ENCODE measurements at regions not wholly inside any gene's neighbourhood (a gene's known extent, or its start where the extent isn't known, plus 50 kb on each side); places are given as distances from the start of the nearest gene placed in this dataset.

DNA sequence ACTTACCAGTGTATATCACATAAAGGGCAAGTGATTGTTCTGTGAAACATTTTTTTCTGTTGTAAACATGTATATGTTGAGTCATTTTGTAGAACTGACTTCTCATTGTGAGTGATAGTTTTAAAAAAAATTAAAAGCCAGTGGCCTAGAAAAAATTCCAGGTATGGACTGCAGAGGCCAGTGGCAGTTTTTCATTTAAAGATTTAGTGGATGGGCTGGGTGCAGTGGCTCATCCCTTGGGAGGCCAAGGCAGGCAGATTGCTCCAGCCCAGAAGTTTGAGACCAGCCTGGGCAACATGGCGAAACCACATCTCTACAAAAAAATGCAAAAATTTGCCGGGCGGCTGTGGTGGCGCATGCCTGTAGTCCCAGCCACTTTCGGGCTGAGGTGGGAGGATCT is 84.7 kb upstream of the MDM1 start:
- DNase-seq, result no peak
- Histone ChIP-seq H3K36me3 (replicated peaks; ENCODE audit: insufficient read depth, low read length) (no peaks in the 10 kb centered on the region), H3K9me3 (replicated peaks; ENCODE audit: insufficient read depth, low read length) (no peaks in the 10 kb centered on the region), H3F3A (ENCODE audit: insufficient read depth, low read length) (no peaks in the 10 kb centered on the region), H3K27me3 (replicated peaks; ENCODE audit: insufficient read depth, low read length) (no peaks in the 10 kb centered on the region), H3K4me1 (ENCODE audit: low read length) (no peaks in the 10 kb centered on the region), H3K9ac (ENCODE audit: low read length) (no peak overlapping the region), H3K9me2 (replicated peaks; ENCODE audit: insufficient read depth, low read length) (no peaks in the 10 kb centered on the region), H3K79me2 (ENCODE audit: low read length) (no peaks in the 10 kb centered on the region), H3K27ac (ENCODE audit: low read length) (no peak overlapping the region), H3K4me3 (ENCODE audit: low read length) (no peak overlapping the region), H2AFZ (ENCODE audit: low read length) (no peak overlapping the region), H3K4me2 (ENCODE audit: low read depth, low read length) (no peak overlapping the region), H4K20me1 (ENCODE audit: insufficient read depth, low read length) (no peaks in the 10 kb centered on the region)
- TF ChIP-seq, protein P1, sequence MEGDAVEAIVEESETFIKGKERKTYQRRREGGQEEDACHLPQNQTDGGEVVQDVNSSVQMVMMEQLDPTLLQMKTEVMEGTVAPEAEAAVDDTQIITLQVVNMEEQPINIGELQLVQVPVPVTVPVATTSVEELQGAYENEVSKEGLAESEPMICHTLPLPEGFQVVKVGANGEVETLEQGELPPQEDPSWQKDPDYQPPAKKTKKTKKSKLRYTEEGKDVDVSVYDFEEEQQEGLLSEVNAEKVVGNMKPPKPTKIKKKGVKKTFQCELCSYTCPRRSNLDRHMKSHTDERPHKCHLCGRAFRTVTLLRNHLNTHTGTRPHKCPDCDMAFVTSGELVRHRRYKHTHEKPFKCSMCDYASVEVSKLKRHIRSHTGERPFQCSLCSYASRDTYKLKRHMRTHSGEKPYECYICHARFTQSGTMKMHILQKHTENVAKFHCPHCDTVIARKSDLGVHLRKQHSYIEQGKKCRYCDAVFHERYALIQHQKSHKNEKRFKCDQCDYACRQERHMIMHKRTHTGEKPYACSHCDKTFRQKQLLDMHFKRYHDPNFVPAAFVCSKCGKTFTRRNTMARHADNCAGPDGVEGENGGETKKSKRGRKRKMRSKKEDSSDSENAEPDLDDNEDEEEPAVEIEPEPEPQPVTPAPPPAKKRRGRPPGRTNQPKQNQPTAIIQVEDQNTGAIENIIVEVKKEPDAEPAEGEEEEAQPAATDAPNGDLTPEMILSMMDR (IDR thresholded peaks at IDR 0.05; ENCODE audit: low read length), result no peak
- TF ChIP-seq EZH2phosphoT487 (IDR thresholded peaks at IDR 0.05; ENCODE audit: low read length) (no peak), EZH2 (optimal IDR thresholded peaks at IDR 0.05; ENCODE audit: low read depth, low read length) (no peak)

DNA sequence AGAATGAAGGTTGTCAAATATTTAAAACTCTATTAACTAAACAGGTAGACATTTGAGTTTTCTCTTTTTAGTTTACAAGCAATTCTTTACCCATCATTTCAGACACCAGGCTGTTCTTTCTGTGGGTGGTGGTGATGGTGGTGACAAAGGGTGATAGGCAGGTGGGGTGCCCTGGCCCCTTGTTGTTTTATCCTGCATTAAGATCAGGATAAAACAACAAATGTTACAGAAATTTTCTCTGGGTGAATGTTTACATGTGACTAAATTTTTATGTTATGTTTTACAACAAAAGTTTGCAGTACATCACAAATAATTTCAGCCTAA is 85.9 kb upstream of the MDM1 start:
- Histone ChIP-seq H2AFZ (ENCODE audit: low read length) (no peak overlapping the region), H3K9me3 (replicated peaks; ENCODE audit: insufficient read depth, low read length) (no peaks in the 10 kb centered on the region), H3K36me3 (replicated peaks; ENCODE audit: insufficient read depth, low read length) (no peaks in the 10 kb centered on the region), H3K4me3 (ENCODE audit: low read length) (no peak overlapping the region), H3K4me2 (ENCODE audit: low read depth, low read length) (no peak overlapping the region), H3K79me2 (ENCODE audit: low read length) (no peaks in the 10 kb centered on the region), H3K27me3 (replicated peaks; ENCODE audit: insufficient read depth, low read length) (no peaks in the 10 kb centered on the region), H3K9me2 (replicated peaks; ENCODE audit: insufficient read depth, low read length) (no peaks in the 10 kb centered on the region), H3K27ac (ENCODE audit: low read length) (no peak overlapping the region), H4K20me1 (ENCODE audit: insufficient read depth, low read length) (no peaks in the 10 kb centered on the region), H3F3A (ENCODE audit: insufficient read depth, low read length) (no peaks in the 10 kb centered on the region), H3K9ac (ENCODE audit: low read length) (no peak overlapping the region), H3K4me1 (ENCODE audit: low read length) (no peaks in the 10 kb centered on the region)
- DNase-seq, result no peak
- TF ChIP-seq EZH2phosphoT487 (IDR thresholded peaks at IDR 0.05; ENCODE audit: low read length) (no peak), EZH2 (optimal IDR thresholded peaks at IDR 0.05; ENCODE audit: low read depth, low read length) (no peak)
- TF ChIP-seq, protein P1 (IDR thresholded peaks at IDR 0.05; ENCODE audit: low read length), result no peak

DNA sequence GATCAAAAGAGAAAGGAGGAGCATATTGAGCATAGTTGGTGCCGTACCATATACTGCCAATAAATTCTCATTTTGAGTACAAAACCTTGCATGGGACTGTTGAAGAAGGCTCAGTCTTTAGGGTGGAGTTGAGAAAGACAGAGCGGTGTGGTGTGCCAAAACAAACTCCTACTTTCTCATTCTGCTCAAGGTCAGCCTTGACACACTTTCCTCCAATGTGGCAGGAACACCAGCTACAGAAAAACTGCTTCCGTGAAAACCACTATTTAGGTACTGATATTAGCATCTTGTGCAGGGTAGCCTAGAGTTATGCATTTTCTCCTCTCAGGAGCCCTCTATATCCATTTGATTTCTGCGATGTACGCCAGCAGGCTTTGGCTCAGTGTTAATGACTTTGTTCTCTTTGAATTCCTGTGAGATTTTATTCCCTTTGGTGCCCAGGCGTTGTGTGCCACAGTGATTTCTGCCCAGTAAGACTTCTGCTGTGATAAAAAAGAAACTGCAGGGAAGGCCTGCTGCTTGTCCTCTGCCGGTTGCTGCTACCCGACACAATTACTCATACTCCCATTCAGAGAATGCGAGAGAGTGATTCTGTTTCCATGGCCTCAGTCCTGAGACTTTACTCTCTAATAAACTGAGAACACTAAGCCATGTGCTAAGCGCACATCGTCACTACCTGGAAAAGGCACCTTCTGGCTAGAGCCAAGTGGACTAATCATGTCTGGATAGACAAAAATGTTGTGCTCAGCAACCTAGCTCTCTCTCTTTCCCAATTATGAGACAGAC is 88.3 kb upstream of the MDM1 start:
- H3K4me3 ChIP-seq (ENCODE audit: low read length), result no peak overlapping the region
- H3K27me3 ChIP-seq (replicated peaks; ENCODE audit: insufficient read depth, low read length), result no peaks in the 10 kb centered on the region
- H4K20me1 ChIP-seq (ENCODE audit: insufficient read depth, low read length), result no peaks in the 10 kb centered on the region
- TF ChIP-seq EZH2phosphoT487 (IDR thresholded peaks at IDR 0.05; ENCODE audit: low read length) (no peak), EZH2 (optimal IDR thresholded peaks at IDR 0.05; ENCODE audit: low read depth, low read length) (no peak)
- TF ChIP-seq, protein P1 (IDR thresholded peaks at IDR 0.05; ENCODE audit: low read length), result no peak
- no peaks in the 10 kb centered on the region for H3K9me3 ChIP-seq (replicated peaks; ENCODE audit: insufficient read depth, low read length)
- H3K4me2 ChIP-seq (ENCODE audit: low read depth, low read length), result no peak overlapping the region
- H3K9ac ChIP-seq (ENCODE audit: low read length), result no peak overlapping the region
- no peaks in the 10 kb centered on the region for H3K79me2 ChIP-seq (ENCODE audit: low read length)
- no peaks in the 10 kb centered on the region for H3K9me2 ChIP-seq (replicated peaks; ENCODE audit: insufficient read depth, low read length)
- H3K27ac ChIP-seq (ENCODE audit: low read length), result no peak overlapping the region
- H3K36me3 ChIP-seq (replicated peaks; ENCODE audit: insufficient read depth, low read length), result no peaks in the 10 kb centered on the region
- no peaks in the 10 kb centered on the region for H3F3A ChIP-seq (ENCODE audit: insufficient read depth, low read length)
- H2AFZ ChIP-seq (ENCODE audit: low read length), result no peak overlapping the region
- no peak for DNase-seq
- no peaks in the 10 kb centered on the region for H3K4me1 ChIP-seq (ENCODE audit: low read length)

Data from MM.1S (cell line).